ENCODE measurements at regions not wholly inside any gene's neighbourhood (a gene's known extent, or its start where the extent isn't known, plus 50 kb on each side); places are given as distances from the start of the nearest gene placed in this dataset.

GRCh38 chr22:49076300-49077035 lies 751.2 kb downstream of the BRD1 start:
- no peaks in the 10 kb centered on the region for H3K9me2 ChIP-seq (ENCODE audit: insufficient read depth)
- H3K27ac ChIP-seq: no peak overlapping the region
- 54 to 57% methylated on average over 15 to 16 of the region's 16 CpGs for WGBS, 2 experiments (ENCODE audit: low coverage in 1 of 2, low lambda C conversion rate in 2 of 2, missing lambda C conversion rate in 2 of 2)
- no peaks in the 10 kb centered on the region for H3K79me2 ChIP-seq (ENCODE audit: insufficient read depth)
- no peaks in the 10 kb centered on the region for H3K4me1 ChIP-seq (ENCODE audit: insufficient read depth)
- H3K4me2 ChIP-seq (ENCODE audit: unreplicated experiment): no peak overlapping the region
- no peak for DNase-seq
- no peaks in the 10 kb centered on the region for H3K27me3 ChIP-seq (replicated peaks; ENCODE audit: insufficient read depth)
- in situ Hi-C loops (cut with MboI): no loop called here
- no peak overlapping the region for H3K9ac ChIP-seq
- no peak for TF ChIP-seq EZH2 (IDR thresholded peaks at IDR 0.05; ENCODE audit: insufficient read depth, poor library complexity, severe bottlenecking)
- no peak for TF ChIP-seq EZH2phosphoT487 (IDR thresholded peaks at IDR 0.05; ENCODE audit: insufficient read depth, low read depth)
- no peaks in the 10 kb centered on the region for H4K20me1 ChIP-seq (ENCODE audit: insufficient read depth)
- no peaks in the 10 kb centered on the region for H3K9me3 ChIP-seq (ENCODE audit: low read depth)
- H2AFZ ChIP-seq: no peak overlapping the region
- no peak overlapping the region for H3K4me3 ChIP-seq
- no peaks in the 10 kb centered on the region for H3F3A ChIP-seq (ENCODE audit: insufficient read depth)
- no peaks in the 10 kb centered on the region for H3K36me3 ChIP-seq (ENCODE audit: low read depth)

- H2AFZ ChIP-seq: no peak overlapping the region
- no peak overlapping the region for H3K4me2 ChIP-seq (ENCODE audit: unreplicated experiment)
- H3F3A ChIP-seq (ENCODE audit: insufficient read depth): no peaks in the 10 kb centered on the region
- in situ Hi-C loops (cut with MboI): no loop called here
- no peaks in the 10 kb centered on the region for H3K9me2 ChIP-seq (ENCODE audit: insufficient read depth)
- H3K4me1 ChIP-seq (ENCODE audit: insufficient read depth): no peaks in the 10 kb centered on the region
- H3K27me3 ChIP-seq (replicated peaks; ENCODE audit: insufficient read depth): no peaks in the 10 kb centered on the region
- no peaks in the 10 kb centered on the region for H4K20me1 ChIP-seq (ENCODE audit: insufficient read depth)
- no peaks in the 10 kb centered on the region for H3K9me3 ChIP-seq (ENCODE audit: low read depth)
- TF ChIP-seq EZH2 (IDR thresholded peaks at IDR 0.05; ENCODE audit: insufficient read depth, poor library complexity, severe bottlenecking) (no peak), EZH2phosphoT487 (IDR thresholded peaks at IDR 0.05; ENCODE audit: insufficient read depth, low read depth) (no peak)
- H3K4me3 ChIP-seq: no peak overlapping the region
- no peak for DNase-seq
- H3K79me2 ChIP-seq (ENCODE audit: insufficient read depth): no peaks in the 10 kb centered on the region
- no peak overlapping the region for H3K27ac ChIP-seq
- whole genome bisulfite sequencing, 2 experiments (ENCODE audit: low coverage in 1 of 2, low lambda C conversion rate in 2 of 2, missing lambda C conversion rate in 2 of 2): 30 to 35% methylated on average over 5 of the region's 5 CpGs
- no peaks in the 10 kb centered on the region for H3K36me3 ChIP-seq (ENCODE audit: low read depth)
- no peak overlapping the region for H3K9ac ChIP-seq
These were observed 752.5 kb downstream of the BRD1 start for GRCh38 chr22:49075150-49075549.

- no peak overlapping the region for H3K9ac ChIP-seq
- H3K79me2 ChIP-seq (ENCODE audit: insufficient read depth): no peaks in the 10 kb centered on the region
- H3K9me3 ChIP-seq (ENCODE audit: low read depth): no peaks in the 10 kb centered on the region
- H3K27ac ChIP-seq: no peak overlapping the region
- TF ChIP-seq EZH2 (IDR thresholded peaks at IDR 0.05; ENCODE audit: insufficient read depth, poor library complexity, severe bottlenecking) (no peak), EZH2phosphoT487 (IDR thresholded peaks at IDR 0.05; ENCODE audit: insufficient read depth, low read depth) (no peak)
- no peak for DNase-seq
- no peak overlapping the region for H3K4me2 ChIP-seq (ENCODE audit: unreplicated experiment)
- no peak overlapping the region for H3K4me3 ChIP-seq
- no peaks in the 10 kb centered on the region for H3K27me3 ChIP-seq (replicated peaks; ENCODE audit: insufficient read depth)
- H3K36me3 ChIP-seq (ENCODE audit: low read depth): no peaks in the 10 kb centered on the region
- no peaks in the 10 kb centered on the region for H3K9me2 ChIP-seq (ENCODE audit: insufficient read depth)
- no peaks in the 10 kb centered on the region for H3K4me1 ChIP-seq (ENCODE audit: insufficient read depth)
- in situ Hi-C loops (cut with MboI): no loop called here
- H2AFZ ChIP-seq: no peak overlapping the region
- 53 to 62% methylated on average over 6 of the region's 6 CpGs for WGBS, 2 experiments (ENCODE audit: low coverage in 1 of 2, low lambda C conversion rate in 2 of 2, missing lambda C conversion rate in 2 of 2)
- H3F3A ChIP-seq (ENCODE audit: insufficient read depth): no peaks in the 10 kb centered on the region
- H4K20me1 ChIP-seq (ENCODE audit: insufficient read depth): no peaks in the 10 kb centered on the region
These were observed 753.7 kb downstream of the BRD1 start for GRCh38 chr22:49073873-49074417.

- no peak overlapping the region for H2AFZ ChIP-seq
- no peaks in the 10 kb centered on the region for H3K4me1 ChIP-seq (ENCODE audit: insufficient read depth)
- no peaks in the 10 kb centered on the region for H3F3A ChIP-seq (ENCODE audit: insufficient read depth)
- TF ChIP-seq EZH2phosphoT487 (IDR thresholded peaks at IDR 0.05; ENCODE audit: insufficient read depth, low read depth) (no peak), EZH2 (IDR thresholded peaks at IDR 0.05; ENCODE audit: insufficient read depth, poor library complexity, severe bottlenecking) (no peak)
- H3K9me3 ChIP-seq (ENCODE audit: low read depth): no peaks in the 10 kb centered on the region
- no peaks in the 10 kb centered on the region for H3K9me2 ChIP-seq (ENCODE audit: insufficient read depth)
- no peak for DNase-seq
- 42 to 49% methylated on average over 8 of the region's 8 CpGs for WGBS, 2 experiments (ENCODE audit: low coverage in 1 of 2, low lambda C conversion rate in 2 of 2, missing lambda C conversion rate in 2 of 2)
- H4K20me1 ChIP-seq (ENCODE audit: insufficient read depth): no peaks in the 10 kb centered on the region
- no peaks in the 10 kb centered on the region for H3K79me2 ChIP-seq (ENCODE audit: insufficient read depth)
- H3K9ac ChIP-seq: no peak overlapping the region
- no peak overlapping the region for H3K4me2 ChIP-seq (ENCODE audit: unreplicated experiment)
- H3K36me3 ChIP-seq (ENCODE audit: low read depth): no peaks in the 10 kb centered on the region
- H3K27ac ChIP-seq: no peak overlapping the region
- in situ Hi-C loops (cut with MboI): no loop called here
- H3K27me3 ChIP-seq (replicated peaks; ENCODE audit: insufficient read depth): no peaks in the 10 kb centered on the region
- H3K4me3 ChIP-seq: no peak overlapping the region
These were observed 754.6 kb downstream of the BRD1 start for GRCh38 chr22:49072996-49073645.
